ENCODE measurements at regions not wholly inside any gene's neighbourhood (a gene's known extent, or its start where the extent isn't known, plus 50 kb on each side); places are given as distances from the start of the nearest gene placed in this dataset.

- TF ChIP-seq CTCF (IDR thresholded peaks at IDR 0.05; ENCODE audit: low read depth, low read length, missing input control) (no peak), ZBTB33 (IDR thresholded peaks at IDR 0.05) (no peak), SP1 (IDR thresholded peaks at IDR 0.05) (no peak), MAX (IDR thresholded peaks at IDR 0.05) (no peak), GABPA (IDR thresholded peaks at IDR 0.05 in 1 of 2, conservative IDR thresholded peaks at IDR 0.05 in 1 of 2) (no peak), RAD21 (IDR thresholded peaks at IDR 0.05) (no peak), YY1 (IDR thresholded peaks at IDR 0.05) (no peak), HNF4A (conservative IDR thresholded peaks at IDR 0.05) (no peak)
Observed at GRCh38 chrX:139049465-139049864, 337.9 kb upstream of the FGF13 start.
